Calu3 (cell line): ENCODE measurements at regions not wholly inside any gene's neighbourhood (a gene's known extent, or its start where the extent isn't known, plus 50 kb on each side); places are given as distances from the start of the nearest gene placed in this dataset.

Experiments
- BruUV-seq: library from RNA; stranded (reverse); fragments of 400-500 nt; replicated peaks from 2 replicates; lab custom pipeline; 2021; lab: Mats Ljungman, UMichigan
- CTCF ChIA-PET: fragments of 300-600 bp; sonication (Branson Sonifier 250); formaldehyde crosslinking; loops from one replicate; lab custom pipeline; 2022; ENCODE audit warnings: antibody characterized with exemption; lab: Charles Lee
- DNase-seq: peaks from one replicate; pipeline ENCODE4 v3.0.0; 2022
- H3K27ac Mint-ChIP-seq: one replicate; pipeline ENCODE4 v1.8.0; 2022; ENCODE audit warnings: mixed read lengths; ENCODE audit not compliant: unreplicated experiment
- H3K27me3 Mint-ChIP-seq: one replicate; pipeline ENCODE4 v1.8.0; 2022; ENCODE audit warnings: mixed read lengths; ENCODE audit not compliant: unreplicated experiment
- H3K36me3 Mint-ChIP-seq: one replicate; pipeline ENCODE4 v1.8.0; 2022; ENCODE audit warnings: mild to moderate bottlenecking, moderate library complexity, mixed read lengths; ENCODE audit not compliant: insufficient read depth, unreplicated experiment
- H3K4me1 Mint-ChIP-seq: one replicate; pipeline ENCODE4 v1.8.0; 2022; ENCODE audit warnings: mild to moderate bottlenecking, low read depth, mixed read lengths; ENCODE audit not compliant: unreplicated experiment
- H3K4me3 Mint-ChIP-seq: one replicate; pipeline ENCODE4 v1.8.0; 2022; ENCODE audit warnings: mild to moderate bottlenecking, low read depth, moderate library complexity, mixed read lengths; ENCODE audit not compliant: unreplicated experiment
- H3K9me3 Mint-ChIP-seq: one replicate; pipeline ENCODE4 v1.8.0; 2022; ENCODE audit warnings: low read depth, mixed read lengths; ENCODE audit not compliant: unreplicated experiment
- intact Hi-C: fragments of 100-400 bp; cut with micrococcal nuclease; formaldehyde crosslinking; loops from one replicate; pipeline ENCODE4 v1.10.0; 2022; ENCODE audit not compliant: unreplicated experiment
- TF ChIP-seq, protein P1 (sequence below): fragments of 200-600 bp; IDR thresholded peaks from one replicate; pipeline ENCODE4 v1.8.0; 2022; ENCODE audit warnings: antibody characterized with exemption; ENCODE audit not compliant: unreplicated experiment

DNA sequence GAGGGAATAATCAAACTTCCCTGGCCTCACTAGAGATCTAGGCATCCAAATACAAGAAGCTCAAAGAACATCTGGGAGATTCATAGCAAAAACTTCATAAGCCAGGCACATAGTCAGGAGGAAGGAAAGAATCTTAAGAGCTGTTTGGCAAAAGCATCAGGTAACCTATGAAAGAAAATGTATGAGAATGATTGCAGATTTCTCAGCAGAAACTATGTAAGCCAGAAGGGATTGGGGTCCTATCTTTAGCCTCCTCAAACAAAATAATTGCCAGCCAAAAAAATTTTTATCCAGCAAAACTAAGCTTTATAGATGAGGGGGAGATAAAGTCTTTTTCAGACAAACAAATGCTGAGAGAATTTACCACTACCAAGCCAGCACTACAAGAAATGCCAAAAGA is 1036.3 kb downstream of the TBL1XR1 start:
- DNase-seq, result no peak
- no peak overlapping the region for H3K27ac Mint-ChIP-seq
- no peaks in the 10 kb centered on the region for H3K27me3 Mint-ChIP-seq
- H3K9me3 Mint-ChIP-seq, result peaks cover 19% of the 10 kb centered on the region
- TF ChIP-seq, protein P1, sequence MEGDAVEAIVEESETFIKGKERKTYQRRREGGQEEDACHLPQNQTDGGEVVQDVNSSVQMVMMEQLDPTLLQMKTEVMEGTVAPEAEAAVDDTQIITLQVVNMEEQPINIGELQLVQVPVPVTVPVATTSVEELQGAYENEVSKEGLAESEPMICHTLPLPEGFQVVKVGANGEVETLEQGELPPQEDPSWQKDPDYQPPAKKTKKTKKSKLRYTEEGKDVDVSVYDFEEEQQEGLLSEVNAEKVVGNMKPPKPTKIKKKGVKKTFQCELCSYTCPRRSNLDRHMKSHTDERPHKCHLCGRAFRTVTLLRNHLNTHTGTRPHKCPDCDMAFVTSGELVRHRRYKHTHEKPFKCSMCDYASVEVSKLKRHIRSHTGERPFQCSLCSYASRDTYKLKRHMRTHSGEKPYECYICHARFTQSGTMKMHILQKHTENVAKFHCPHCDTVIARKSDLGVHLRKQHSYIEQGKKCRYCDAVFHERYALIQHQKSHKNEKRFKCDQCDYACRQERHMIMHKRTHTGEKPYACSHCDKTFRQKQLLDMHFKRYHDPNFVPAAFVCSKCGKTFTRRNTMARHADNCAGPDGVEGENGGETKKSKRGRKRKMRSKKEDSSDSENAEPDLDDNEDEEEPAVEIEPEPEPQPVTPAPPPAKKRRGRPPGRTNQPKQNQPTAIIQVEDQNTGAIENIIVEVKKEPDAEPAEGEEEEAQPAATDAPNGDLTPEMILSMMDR, result no peak
- BruUV-seq, result no TSS peak
- no peaks in the 10 kb centered on the region for H3K36me3 Mint-ChIP-seq
- peaks cover 11% of the 10 kb centered on the region for H3K4me1 Mint-ChIP-seq
- CTCF ChIA-PET, result no interaction called here
- intact Hi-C loops, result no loop called here
- no peak overlapping the region for H3K4me3 Mint-ChIP-seq

DNA sequence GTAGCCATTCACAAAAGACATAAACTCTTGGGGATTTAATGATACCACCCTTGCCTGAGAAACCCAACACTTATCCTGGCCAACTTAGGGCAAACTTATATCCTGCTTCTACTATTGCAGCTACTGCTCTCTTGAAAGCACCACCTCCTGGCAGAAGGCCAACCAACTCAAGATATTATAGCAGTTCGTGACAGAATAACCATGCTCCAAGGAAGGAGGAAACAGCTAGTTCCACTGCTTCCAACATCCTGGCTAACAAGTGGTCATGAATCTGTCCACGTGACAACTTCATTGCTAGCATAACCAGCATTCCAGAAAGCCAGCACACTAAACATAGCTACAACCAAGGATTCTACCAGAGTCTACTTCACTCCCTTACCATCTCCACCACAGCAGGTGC is 1037.5 kb downstream of the TBL1XR1 start:
- CTCF ChIA-PET, result interaction anchor here (0.6 to 0.8 kb wide), 2 partner anchors 13 to 1242 kb away, joined by 3 to 4 read pairs; no protein-coding TSS in a partner anchor
- intact Hi-C loops, result no loop called here
- H3K27me3 Mint-ChIP-seq, result no peaks in the 10 kb centered on the region
- TF ChIP-seq, protein P1, result no peak
- H3K4me3 Mint-ChIP-seq, result no peak overlapping the region
- H3K9me3 Mint-ChIP-seq, result peaks cover 19% of the 10 kb centered on the region
- peaks cover 17% of the 10 kb centered on the region for H3K4me1 Mint-ChIP-seq
- peak; percentile 47 for DNase-seq
- H3K36me3 Mint-ChIP-seq, result no peaks in the 10 kb centered on the region
- BruUV-seq, result no TSS peak
- H3K27ac Mint-ChIP-seq, result no peak overlapping the region

DNA sequence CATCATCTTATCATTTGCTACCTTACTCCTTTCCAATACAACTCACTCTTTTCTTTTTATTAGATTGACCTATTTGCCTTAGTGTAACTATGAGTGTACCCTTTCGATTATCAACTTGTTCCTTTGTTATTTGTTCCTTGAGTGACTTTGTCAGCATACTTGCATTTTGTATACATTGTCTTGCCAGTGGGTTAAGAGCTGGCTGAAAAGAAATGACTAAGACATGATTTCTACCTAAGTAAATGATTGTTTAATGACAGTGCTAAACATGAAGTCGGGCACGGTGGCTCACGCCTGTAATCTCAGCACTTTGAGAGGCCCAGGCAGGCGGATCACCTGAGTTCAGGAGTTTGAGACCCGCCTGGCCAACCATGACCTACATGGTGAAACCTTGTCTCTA is 1042.3 kb downstream of the TBL1XR1 start:
- Mint-ChIP-seq H3K27me3 (no peaks in the 10 kb centered on the region), H3K4me1 (peaks cover 28% of the 10 kb centered on the region), H3K4me3 (no peak overlapping the region), H3K36me3 (no peaks in the 10 kb centered on the region), H3K9me3 (peaks cover 9% of the 10 kb centered on the region), H3K27ac (peak overlapping the region; percentile 10)
- DNase-seq, result peak; percentile 8
- TF ChIP-seq, protein P1, result no peak
- intact Hi-C loops, result no loop called here
- CTCF ChIA-PET, result no interaction called here
- BruUV-seq, result no TSS peak

DNA sequence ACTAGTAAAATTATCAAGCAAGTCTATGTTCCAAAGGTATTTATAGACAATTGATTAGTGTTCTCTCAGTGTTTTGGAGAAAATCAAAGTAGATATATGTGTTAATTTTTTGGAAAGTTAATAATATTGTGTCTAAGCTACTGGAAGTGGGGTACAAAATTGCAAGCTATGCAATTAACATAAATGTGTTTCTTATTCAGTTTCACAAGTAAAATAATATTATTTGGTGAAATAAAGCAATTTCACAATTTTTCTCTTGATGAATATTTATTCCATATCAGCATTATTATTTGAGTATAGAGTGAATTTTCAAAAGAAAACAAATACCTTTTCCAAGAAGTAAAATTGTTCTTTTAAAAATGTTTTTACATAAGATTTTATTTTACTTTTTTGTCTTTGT is 1047.7 kb downstream of the TBL1XR1 start:
- DNase-seq, result no peak
- H3K27me3 Mint-ChIP-seq, result no peaks in the 10 kb centered on the region
- TF ChIP-seq, protein P1, result no peak
- BruUV-seq, result no TSS peak
- CTCF ChIA-PET, result no interaction called here
- H3K27ac Mint-ChIP-seq, result no peak overlapping the region
- H3K4me1 Mint-ChIP-seq, result peaks cover 8% of the 10 kb centered on the region
- intact Hi-C loops, result no loop called here
- peaks cover 3% of the 10 kb centered on the region for H3K9me3 Mint-ChIP-seq
- H3K36me3 Mint-ChIP-seq, result no peaks in the 10 kb centered on the region
- H3K4me3 Mint-ChIP-seq, result no peak overlapping the region
